Psoas muscle (tissue), 7 donors: ENCODE measurements at regions not wholly inside any gene's neighbourhood (a gene's known extent, or its start where the extent isn't known, plus 50 kb on each side); places are given as distances from the start of the nearest gene placed in this dataset.

Experiments
- ATAC-seq, 4 donors: fragments of 200-7000 bp; cut with Tn5 transposase; one replicate each; pipeline ENCODE4 v1.9.1; 2020; ENCODE audit warnings: moderate library complexity in 3 of 4, mild to moderate bottlenecking in 2 of 4
- DNase-seq, 2 donors: peaks; one replicate each; pipeline ENCODE4 v3.0.0-alpha.2; 2020
- H3K27ac ChIP-seq: fragments of 200-600 bp; one replicate; pipeline ENCODE4 v1.8.0; 2022
- H3K27me3 ChIP-seq, 3 donors: fragments of 200-600 bp in 1 of 3; one replicate each; pipeline versions ENCODE4 v1.6.1 to v1.8.0; 2013 to 2022; ENCODE audit warnings: low read length in 2 of 3, mild to moderate bottlenecking in 2 of 3, moderate library complexity in 1 of 3; ENCODE audit not compliant: insufficient read depth in 3 of 3
- H3K36me3 ChIP-seq, 2 donors: fragments of 200-600 bp in 1 of 2; one replicate each; pipeline versions ENCODE4 v1.6.1 to v1.8.0; 2013 to 2022; ENCODE audit warnings: low read depth in 1 of 2, mild to moderate bottlenecking in 1 of 2, moderate library complexity in 1 of 2; ENCODE audit not compliant: insufficient read depth in 1 of 2
- H3K4me1 ChIP-seq: fragments of 200-600 bp; one replicate; pipeline ENCODE4 v1.8.0; 2022
- H3K4me3 ChIP-seq: fragments of 200-600 bp; one replicate; pipeline ENCODE4 v1.8.0; 2022; ENCODE audit warnings: mild to moderate bottlenecking
- H3K9me3 ChIP-seq: fragments of 200-600 bp; one replicate; pipeline ENCODE4 v1.8.0; 2022
- WGBS, 3 donors: extraction: QIAGEN DNeasy Blood & Tissue Kit; methylation state at CpG; one replicate each; pipeline versions ENCODE4 v1.1.6 to v1.1.7; 2013; 5-methylcytosine and 5-hydroxymethylcytosine counted together
- intact Hi-C, 2 donors: fragments of 100-400 bp; cut with DNase I; formaldehyde crosslinking; loops; one replicate each; pipeline versions ENCODE4 v1.11.0 to v1.14.2; 2022
- TF ChIP-seq, protein P1 (sequence below): fragments of 200-600 bp; IDR thresholded peaks from one replicate; pipeline ENCODE4 v1.8.0; 2022; ENCODE audit warnings: antibody characterized with exemption
- donor health status: healthy with polysubstance abuse.
- donor health status: DM: no; HTN: no; CAD: no; lungs with moderate emphysema.
- donor health status: Bipolar disorder and iron deficiency.
- donor health status: healthy.
- donor health status: DM: yes; HTN: yes; CAD: no.
- donor health status: DM: no; HTN: no; CAD: no.
- donor health status: DM: yes; HTN: yes; CAD: no.

DNA sequence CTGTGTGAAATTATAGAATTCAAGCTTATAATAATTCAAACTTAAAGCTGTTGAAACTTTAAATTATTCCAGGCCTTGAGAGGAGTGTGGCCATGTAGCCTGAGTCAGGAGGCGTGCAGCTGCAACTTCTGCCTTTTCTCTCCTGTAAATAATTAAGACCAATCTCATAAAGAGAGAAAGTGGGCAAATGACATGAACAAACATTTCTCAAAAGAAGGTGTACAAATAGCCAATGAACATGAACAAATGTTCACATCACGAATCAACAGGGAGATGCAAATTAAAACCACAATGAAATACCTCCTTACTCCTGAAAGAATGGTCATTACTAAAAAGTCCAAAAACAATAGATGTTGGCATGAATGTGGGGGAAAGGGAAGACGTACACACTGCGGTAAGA is 149.1 kb upstream of the MYCN start:
- WGBS, 3 donors, result 94 to 96% (median 95%) methylated on average over 4 of the region's 4 CpGs
- TF ChIP-seq, protein P1, sequence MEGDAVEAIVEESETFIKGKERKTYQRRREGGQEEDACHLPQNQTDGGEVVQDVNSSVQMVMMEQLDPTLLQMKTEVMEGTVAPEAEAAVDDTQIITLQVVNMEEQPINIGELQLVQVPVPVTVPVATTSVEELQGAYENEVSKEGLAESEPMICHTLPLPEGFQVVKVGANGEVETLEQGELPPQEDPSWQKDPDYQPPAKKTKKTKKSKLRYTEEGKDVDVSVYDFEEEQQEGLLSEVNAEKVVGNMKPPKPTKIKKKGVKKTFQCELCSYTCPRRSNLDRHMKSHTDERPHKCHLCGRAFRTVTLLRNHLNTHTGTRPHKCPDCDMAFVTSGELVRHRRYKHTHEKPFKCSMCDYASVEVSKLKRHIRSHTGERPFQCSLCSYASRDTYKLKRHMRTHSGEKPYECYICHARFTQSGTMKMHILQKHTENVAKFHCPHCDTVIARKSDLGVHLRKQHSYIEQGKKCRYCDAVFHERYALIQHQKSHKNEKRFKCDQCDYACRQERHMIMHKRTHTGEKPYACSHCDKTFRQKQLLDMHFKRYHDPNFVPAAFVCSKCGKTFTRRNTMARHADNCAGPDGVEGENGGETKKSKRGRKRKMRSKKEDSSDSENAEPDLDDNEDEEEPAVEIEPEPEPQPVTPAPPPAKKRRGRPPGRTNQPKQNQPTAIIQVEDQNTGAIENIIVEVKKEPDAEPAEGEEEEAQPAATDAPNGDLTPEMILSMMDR, result no peak
- intact Hi-C loops, result no loop called here

DNA sequence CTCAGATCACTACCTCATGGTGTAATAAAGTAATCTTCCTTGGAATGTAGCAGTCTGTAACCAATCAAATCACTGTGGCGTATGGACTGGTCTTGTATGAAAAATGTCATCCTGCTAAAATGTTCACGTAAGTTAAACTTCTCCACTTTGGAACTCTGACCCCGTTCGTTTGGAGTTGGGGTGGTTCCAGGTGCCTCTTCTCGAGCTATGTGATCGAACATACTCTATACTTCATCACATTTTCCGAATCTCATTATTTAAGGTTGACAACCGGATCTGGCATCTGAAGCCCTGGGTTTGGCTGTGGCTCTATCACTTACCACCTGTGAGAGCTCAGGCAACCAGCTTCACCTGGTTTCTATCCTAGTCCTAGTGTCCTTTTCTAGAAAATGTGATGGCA is 148.0 kb upstream of the MYCN start:
- intact Hi-C loops, result no loop called here
- Histone ChIP-seq H3K27ac (no peak overlapping the region), H3K4me3 (no peak overlapping the region), H3K27me3 (no peaks in the 10 kb centered on the region), H3K36me3 (no peaks in the 10 kb centered on the region), H3K9me3 (no peaks in the 10 kb centered on the region), H3K4me1 (no peaks in the 10 kb centered on the region)
- DNase-seq (no peak), ATAC-seq (no peak)
- TF ChIP-seq, protein P1, result no peak
- WGBS, 3 donors, result 81 to 86% (median 86%) methylated on average over 8 of the region's 8 CpGs

More for the DNA sequence above, 149.1 kb upstream of the MYCN start:
- no peaks in the 10 kb centered on the region for H3K4me1 ChIP-seq
- H3K27me3 ChIP-seq, result no peaks in the 10 kb centered on the region
- no peaks in the 10 kb centered on the region for H3K36me3 ChIP-seq
- no peak overlapping the region for H3K4me3 ChIP-seq
- H3K27ac ChIP-seq, result no peak overlapping the region
- DNase-seq (no peak), ATAC-seq (no peak)
- H3K9me3 ChIP-seq, result no peaks in the 10 kb centered on the region

DNA sequence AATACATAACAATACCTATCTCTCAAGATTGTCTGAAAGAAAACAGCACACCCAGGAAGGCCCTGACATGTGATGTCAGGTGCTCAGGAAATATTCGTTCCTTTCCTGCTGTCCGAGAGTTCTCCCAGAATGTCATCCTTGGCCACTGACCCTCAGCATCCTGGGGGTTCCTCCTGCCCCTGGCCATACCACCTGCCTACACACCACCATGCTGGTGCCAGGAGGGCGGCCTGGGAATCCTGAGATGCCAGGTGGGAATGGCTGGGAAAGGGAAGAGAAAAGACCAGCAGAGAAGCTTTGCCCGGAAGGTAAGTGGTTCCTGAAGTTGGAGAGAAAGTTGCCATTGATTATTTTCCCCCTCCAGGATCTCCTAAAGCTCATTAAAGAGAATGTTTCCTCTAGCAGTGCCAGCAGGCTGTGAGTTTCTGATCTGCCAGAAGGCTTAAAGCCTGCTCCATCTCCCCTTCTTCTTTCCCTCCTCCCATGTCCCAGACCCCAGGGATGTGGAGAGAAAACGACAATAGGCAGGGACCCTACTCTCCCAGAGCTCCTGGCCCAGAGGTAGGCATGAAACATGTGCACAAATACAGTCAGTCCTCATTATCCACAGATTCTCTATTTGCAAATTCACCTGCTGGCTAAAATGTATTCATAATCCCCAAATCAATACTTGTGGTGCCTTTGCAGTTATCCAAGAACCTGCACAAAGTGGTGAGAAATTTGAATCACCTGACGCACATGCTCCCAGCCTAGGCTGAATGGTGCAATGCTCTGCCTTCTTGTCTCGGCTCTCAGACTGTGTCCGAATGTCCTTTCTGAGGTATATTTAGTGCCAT is 147.1 kb upstream of the MYCN start:
- intact Hi-C loops, result no loop called here
- DNase-seq, result no peak
- H3K27ac ChIP-seq, result no peak overlapping the region
- H3K9me3 ChIP-seq, result no peaks in the 10 kb centered on the region
- H3K4me1 ChIP-seq, result no peaks in the 10 kb centered on the region
- WGBS, 3 donors, result 83 to 91% (median 91%) methylated on average over 8 of the region's 8 CpGs
- H3K36me3 ChIP-seq, result no peaks in the 10 kb centered on the region
- H3K4me3 ChIP-seq, result no peak overlapping the region
- no peaks in the 10 kb centered on the region for H3K27me3 ChIP-seq
- TF ChIP-seq, protein P1, result no peak
- ATAC-seq, result no peak

DNA sequence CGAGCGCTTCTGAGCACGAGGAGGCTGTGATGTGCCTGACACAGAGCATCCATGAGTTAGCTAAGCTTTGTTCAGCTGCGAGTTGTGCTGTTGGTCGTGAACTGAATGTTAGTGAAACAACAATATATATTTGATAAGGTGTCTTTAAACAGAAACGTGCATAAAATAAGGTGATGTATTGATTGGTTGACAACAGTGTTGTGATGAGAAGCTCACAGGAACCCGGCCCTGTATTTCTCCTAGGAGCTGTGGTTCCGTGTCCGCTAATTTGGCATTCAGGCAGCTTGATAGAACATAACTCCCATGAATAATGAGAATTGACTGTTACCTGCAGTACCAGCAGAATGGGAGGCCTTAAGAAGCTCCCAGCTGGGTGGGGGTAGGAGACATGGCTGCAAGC is 146.4 kb upstream of the MYCN start:
- no peaks in the 10 kb centered on the region for H3K4me1 ChIP-seq
- no peaks in the 10 kb centered on the region for H3K9me3 ChIP-seq
- no peaks in the 10 kb centered on the region for H3K36me3 ChIP-seq
- ATAC-seq, result no peak
- H3K27ac ChIP-seq, result no peak overlapping the region
- intact Hi-C loops, result no loop called here
- H3K4me3 ChIP-seq, result no peak overlapping the region
- DNase-seq, result no peak
- TF ChIP-seq, protein P1, result no peak
- no peaks in the 10 kb centered on the region for H3K27me3 ChIP-seq
- 92 to 97% (median 95%) methylated on average over 9 of the region's 9 CpGs for whole genome bisulfite sequencing, 3 donors
